Small intestine (tissue), 7 donors: ENCODE measurements at regions not wholly inside any gene's neighbourhood (a gene's known extent, or its start where the extent isn't known, plus 50 kb on each side); places are given as distances from the start of the nearest gene placed in this dataset.
A peak's percentile ranks its signal among the peaks of the same experiment; 100 is the strongest.
"Not testable (repeated sequence)": the region's sequence is repeated elsewhere in the genome, so short reads cannot be mapped to it uniquely, and the experiment has no call there.

Experiments used
- DNase-seq, 2 donors: peaks; one replicate each; pipeline versions ENCODE4 v3.0.0 to v3.0.0-alpha.2; 2013
- FAIRE-seq: peaks from 2 replicates; lab custom pipeline; 2012; peaks lifted over from hg19 to GRCh38; lab: Jason Lieb, UNC
- H3K27ac ChIP-seq, 3 donors: one replicate each; pipeline ENCODE4 v1.5.1; 2013; ENCODE audit warnings: low read length in 2 of 3, mild to moderate bottlenecking in 2 of 3, control low read depth in 1 of 3, inconsistent platforms in 1 of 3, low read depth in 1 of 3, moderate library complexity in 1 of 3
- H3K27me3 ChIP-seq, 3 donors: one replicate each; pipeline ENCODE4 v1.6.1; 2013; ENCODE audit warnings: low read length in 3 of 3, inconsistent platforms in 1 of 3; ENCODE audit not compliant: control insufficient read depth in 3 of 3, insufficient read depth in 3 of 3
- H3K36me3 ChIP-seq, 3 donors: one replicate each; pipeline ENCODE4 v1.6.1; 2013; ENCODE audit warnings: low read length in 3 of 3, inconsistent platforms in 1 of 3, low read depth in 1 of 3, mild to moderate bottlenecking in 1 of 3, moderate library complexity in 1 of 3; ENCODE audit not compliant: control insufficient read depth in 3 of 3, insufficient read depth in 2 of 3
- H3K4me1 ChIP-seq, 3 donors: one replicate each; pipeline ENCODE4 v1.6.1; 2013; ENCODE audit warnings: low read length in 2 of 3, inconsistent platforms in 1 of 3, low read depth in 1 of 3, mild to moderate bottlenecking in 1 of 3, moderate library complexity in 1 of 3; ENCODE audit not compliant: control insufficient read depth in 3 of 3, insufficient read depth in 2 of 3
- H3K4me3 ChIP-seq, 3 donors: one replicate each; pipeline ENCODE4 v1.5.1; 2013; ENCODE audit warnings: low read length in 3 of 3, control low read depth in 1 of 3, inconsistent platforms in 1 of 3, low read depth in 1 of 3, mild to moderate bottlenecking in 1 of 3, moderate library complexity in 1 of 3
- H3K9me3 ChIP-seq, 2 donors: one replicate each; pipeline ENCODE4 v1.6.1; 2013; ENCODE audit warnings: low read depth in 1 of 2, low read length in 1 of 2; ENCODE audit not compliant: control insufficient read depth in 2 of 2, insufficient read depth in 1 of 2
- WGBS, 3 donors: extraction: QIAGEN DNeasy Blood & Tissue Kit; methylation state at CpG; one replicate each; pipeline ENCODE4 v1.1.7; 2013; 5-methylcytosine and 5-hydroxymethylcytosine counted together
- donor health status: healthy with polysubstance abuse.
- donor health status: control.
- donor health status: control.
- donor health status: Bipolar disorder and iron deficiency.
- donor health status: healthy.

GRCh38 chr5:91291628-91292569, 91.2 kb downstream of the ARRDC3 start:
- H3K27me3 ChIP-seq = no peaks in the 10 kb centered on the region
- FAIRE-seq (no peak), DNase-seq (no peak)
- no peak overlapping the region for H3K4me3 ChIP-seq
- no peak overlapping the region for H3K27ac ChIP-seq
- H3K36me3 ChIP-seq = no peaks in the 10 kb centered on the region
- no peaks in the 10 kb centered on the region for H3K4me1 ChIP-seq
- H3K9me3 ChIP-seq = no peaks in the 10 kb centered on the region
- 76 to 81% (median 81%) methylated on average over 4 of the region's 4 CpGs for WGBS, 3 donors

- no peaks in the 10 kb centered on the region for H3K36me3 ChIP-seq
- no peak for FAIRE-seq
- no peak overlapping the region for H3K4me3 ChIP-seq
- WGBS, 3 donors = 62 to 87% (median 81%) methylated on average over 3 of the region's 3 CpGs
- no peaks in the 10 kb centered on the region for H3K4me1 ChIP-seq
- DNase-seq = no peak
- H3K27ac ChIP-seq = no peak overlapping the region
- H3K27me3 ChIP-seq = no peaks in the 10 kb centered on the region
- peaks cover 0 to 5% of the 10 kb centered on the region in 2 donors for H3K9me3 ChIP-seq
These were observed 94.8 kb downstream of the ARRDC3 start for GRCh38 chr5:91288118-91288916.

- FAIRE-seq, H3K9me3 ChIP-seq, H3K4me3 ChIP-seq, H3K27me3 ChIP-seq, DNase-seq, H3K27ac ChIP-seq, H3K4me1 ChIP-seq, H3K36me3 ChIP-seq: not testable (repeated sequence)
- WGBS, 3 donors = 85 to 91% (median 88%) methylated on average over 4 of the region's 4 CpGs
These were observed 98.1 kb downstream of the ARRDC3 start for GRCh38 chr5:91285062-91285461.

GRCh38 chr5:91283899-91284298, 99.2 kb downstream of the ARRDC3 start:
- peaks cover 0 to 5% of the 10 kb centered on the region in 2 donors for H3K9me3 ChIP-seq
- H3K4me3 ChIP-seq = no peak overlapping the region
- H3K27ac ChIP-seq = no peak overlapping the region
- peaks cover 0 to 3% (median 0%) of the 10 kb centered on the region in 3 donors for H3K27me3 ChIP-seq
- DNase-seq (peak; percentile 22 to 26), FAIRE-seq (no peak)
- H3K36me3 ChIP-seq = no peaks in the 10 kb centered on the region
- H3K4me1 ChIP-seq = peaks cover 2 to 12% (median 7%) of the 10 kb centered on the region in 3 donors

- 73 to 85% (median 74%) methylated on average over 4 of the region's 4 CpGs for WGBS, 3 donors
- no peak for DNase-seq
- H3K36me3 ChIP-seq = no peaks in the 10 kb centered on the region
- peaks cover 0 to 5% of the 10 kb centered on the region in 2 donors for H3K9me3 ChIP-seq
- H3K27me3 ChIP-seq = peaks cover 0 to 3% (median 0%) of the 10 kb centered on the region in 3 donors
- no peak overlapping the region for H3K27ac ChIP-seq
- no peak for FAIRE-seq
- no peak overlapping the region for H3K4me3 ChIP-seq
- peaks cover 2 to 12% (median 7%) of the 10 kb centered on the region in 3 donors for H3K4me1 ChIP-seq
These were observed 99.8 kb downstream of the ARRDC3 start for GRCh38 chr5:91283326-91283725.

GRCh38 chr5:91282210-91282609, 100.9 kb downstream of the ARRDC3 start:
- Histone ChIP-seq H3K4me1 (peaks cover 2 to 12% (median 7%) of the 10 kb centered on the region in 3 donors), H3K9me3 (peaks cover 0 to 5% of the 10 kb centered on the region in 2 donors), H3K27ac (no peak overlapping the region), H3K36me3 (no peaks in the 10 kb centered on the region), H3K4me3 (no peak overlapping the region), H3K27me3 (peaks cover 0 to 3% (median 0%) of the 10 kb centered on the region in 3 donors)
- FAIRE-seq (no peak), DNase-seq (no peak)
- WGBS, 3 donors = 75 to 84% (median 82%) methylated on average over 7 of the region's 7 CpGs

GRCh38 chr5:91281401-91281800, 101.7 kb downstream of the ARRDC3 start:
- WGBS, 3 donors = 16 to 43% (median 32%) methylated on average over 5 of the region's 5 CpGs
- H3K27ac ChIP-seq = peak overlapping the region in 1 of 3 donors; percentile 82

More at GRCh38 chr5:91281401-91281800, 101.7 kb downstream of the ARRDC3 start:
- Histone ChIP-seq H3K27me3 (peaks cover 0 to 3% (median 0%) of the 10 kb centered on the region in 3 donors), H3K9me3 (peaks cover 0 to 5% of the 10 kb centered on the region in 2 donors), H3K4me3 (no peak overlapping the region), H3K36me3 (no peaks in the 10 kb centered on the region), H3K4me1 (peaks cover 2 to 12% (median 7%) of the 10 kb centered on the region in 3 donors)
- FAIRE-seq (no peak), DNase-seq (no peak)
